ENCODE measurements at regions not wholly inside any gene's neighbourhood (a gene's known extent, or its start where the extent isn't known, plus 50 kb on each side); places are given as distances from the start of the nearest gene placed in this dataset.

- H3K27ac ChIP-seq, result no peak overlapping the region
- TF ChIP-seq CTCF (IDR thresholded peaks at IDR 0.05), result no peak
- TF ChIP-seq POLR2A (IDR thresholded peaks at IDR 0.05), result no peak
- DNase-seq, result peak in 2 of 4 donors; percentile 15 to 21
- H3K27me3 ChIP-seq, result no peaks in the 10 kb centered on the region
- no peak overlapping the region for H3K4me3 ChIP-seq
- no peak for ATAC-seq
- WGBS, 2 donors, result 47 to 49% methylated on average over 11 of the region's 11 CpGs
- intact Hi-C loops (cut with DNase I), result no loop called here
- H3K4me1 ChIP-seq, result no peaks in the 10 kb centered on the region
- no peaks in the 10 kb centered on the region for H3K9me3 ChIP-seq
- H3K36me3 ChIP-seq (replicated peaks in 1 of 2; ENCODE audit: insufficient read depth in 1 of 2, low read depth in 2 of 2), result no peaks in the 10 kb centered on the region
Observed at GRCh38 chr7:47045207-47046051, 536.5 kb downstream of the TNS3 start.

- Histone ChIP-seq H3K4me3 (no peak overlapping the region), H3K27ac (no peak overlapping the region), H3K36me3 (replicated peaks in 1 of 2; ENCODE audit: insufficient read depth in 1 of 2, low read depth in 2 of 2) (no peaks in the 10 kb centered on the region), H3K27me3 (no peaks in the 10 kb centered on the region), H3K4me1 (peaks cover 2% of the 10 kb centered on the region), H3K9me3 (no peaks in the 10 kb centered on the region)
- DNase-seq (no peak), ATAC-seq (no peak)
- intact Hi-C loops (cut with DNase I), result no loop called here
- WGBS, 2 donors, result 76 to 82% methylated on average over 3 of the region's 3 CpGs
- no peak for TF ChIP-seq CTCF (IDR thresholded peaks at IDR 0.05)
- no peak for TF ChIP-seq POLR2A (IDR thresholded peaks at IDR 0.05)
Observed at GRCh38 chr7:47044625-47045024, 537.3 kb downstream of the TNS3 start.

- TF ChIP-seq CTCF (IDR thresholded peaks at IDR 0.05) (no peak), POLR2A (IDR thresholded peaks at IDR 0.05) (no peak)
- Histone ChIP-seq H3K4me3 (no peak overlapping the region), H3K36me3 (replicated peaks in 1 of 2; ENCODE audit: insufficient read depth in 1 of 2, low read depth in 2 of 2) (no peaks in the 10 kb centered on the region), H3K4me1 (peaks cover 10% of the 10 kb centered on the region), H3K27ac (no peak overlapping the region), H3K9me3 (no peaks in the 10 kb centered on the region), H3K27me3 (no peaks in the 10 kb centered on the region)
- ATAC-seq, result no peak
- intact Hi-C loops (cut with DNase I), result no loop called here
- DNase-seq, result no peak
- WGBS, 2 donors, result 56 to 81% methylated on average over 2 of the region's 2 CpGs
Observed at GRCh38 chr7:47043304-47043703, 538.6 kb downstream of the TNS3 start.

GRCh38 chr7:47042669-47043068, 539.2 kb downstream of the TNS3 start:
- 74 to 91% methylated on average over 3 of the region's 3 CpGs for WGBS, 2 donors
- H3K9me3 ChIP-seq, result no peaks in the 10 kb centered on the region
- no peak overlapping the region for H3K4me3 ChIP-seq
- H3K4me1 ChIP-seq, result peaks cover 10% of the 10 kb centered on the region
- ATAC-seq (no peak), DNase-seq (no peak)
- intact Hi-C loops (cut with DNase I), result no loop called here
- no peak overlapping the region for H3K27ac ChIP-seq
- no peaks in the 10 kb centered on the region for H3K36me3 ChIP-seq (replicated peaks in 1 of 2; ENCODE audit: insufficient read depth in 1 of 2, low read depth in 2 of 2)
- H3K27me3 ChIP-seq, result no peaks in the 10 kb centered on the region
- TF ChIP-seq CTCF (IDR thresholded peaks at IDR 0.05), result no peak
- no peak for TF ChIP-seq POLR2A (IDR thresholded peaks at IDR 0.05)
